Heart left ventricle (tissue), 16 donors: ENCODE measurements at regions not wholly inside any gene's neighbourhood (a gene's known extent, or its start where the extent isn't known, plus 50 kb on each side); places are given as distances from the start of the nearest gene placed in this dataset.

ENCODE experiments used
- ATAC-seq, 4 donors: fragments of 200-7000 bp; cut with Tn5 transposase; one replicate each; pipeline ENCODE4 v1.9.1; 2020 to 2022; ENCODE audit warnings: moderate library complexity in 4 of 4, mild to moderate bottlenecking in 3 of 4, moderate number of reproducible peaks in 1 of 4
- DNase-seq, 5 donors: peaks; one replicate each; pipeline ENCODE4 v3.0.0-alpha.2; 2020
- H3K27ac ChIP-seq, 12 donors: fragments of 200-600 bp; sonication (generic) in 4 of 12; one replicate each; pipeline versions ENCODE4 v1.5.0 to v1.8.0; 2016 to 2022; ENCODE audit warnings: mild to moderate bottlenecking in 2 of 12
- H3K27me3 ChIP-seq, 9 donors: fragments of 200-600 bp; sonication (generic) in 2 of 9; one replicate each; pipeline versions ENCODE4 v1.5.1 to v1.8.0; 2016 to 2022; ENCODE audit warnings: mild to moderate bottlenecking in 3 of 9
- H3K36me3 ChIP-seq, 9 donors: fragments of 200-600 bp; sonication (generic) in 2 of 9; one replicate each; pipeline versions ENCODE4 v1.5.0 to v1.8.0; 2018 to 2022; ENCODE audit warnings: mild to moderate bottlenecking in 2 of 9
- H3K4me1 ChIP-seq, 12 donors: fragments of 200-600 bp; sonication (generic) in 4 of 12; one replicate each; pipeline versions ENCODE4 v1.5.0 to v1.8.0; 2016 to 2022; ENCODE audit warnings: mild to moderate bottlenecking in 3 of 12
- H3K4me3 ChIP-seq, 12 donors: fragments of 200-600 bp; sonication (generic) in 4 of 12; one replicate each; pipeline versions ENCODE4 v1.5.0 to v1.8.0; 2017 to 2022; ENCODE audit warnings: mild to moderate bottlenecking in 9 of 12, moderate library complexity in 4 of 12
- H3K9me3 ChIP-seq, 12 donors: fragments of 200-600 bp; sonication (generic) in 4 of 12; one replicate each; pipeline versions ENCODE4 v1.5.0 to v1.8.0; 2016 to 2022; ENCODE audit warnings: mild to moderate bottlenecking in 1 of 12
- CTCF ChIP-seq, 12 donors: fragments of 200-600 bp; sonication (generic) in 4 of 12; IDR thresholded peaks; one replicate each; pipeline versions ENCODE4 v1.5.0 to v1.8.0; 2018 to 2022; ENCODE audit warnings: antibody characterized with exemption in 12 of 12, mild to moderate bottlenecking in 5 of 12
- POLR2A ChIP-seq, 2 donors: fragments of 450-650 bp; IDR thresholded peaks; one replicate each; pipeline ENCODE4 v1.6.1; 2017; ENCODE audit warnings: antibody characterized with exemption in 2 of 2, mild to moderate bottlenecking in 2 of 2, moderate library complexity in 2 of 2
- WGBS, 4 donors: extraction: QIAGEN DNeasy Blood & Tissue Kit in 2 of 4; methylation state at CpG; one replicate each; pipeline versions ENCODE4 v1.1.5 to v1.1.7; 2013 to 2018; 5-methylcytosine and 5-hydroxymethylcytosine counted together
- intact Hi-C, 10 donors: fragments of 100-400 bp; cut with DNase I; formaldehyde crosslinking; loops; one replicate each; pipeline versions ENCODE4 v1.11.1 to v1.14.2; 2022
- donor health status: ischemic (EF 13 %, LVEDD 7.1; RV severe dilation, severe dysfunction).
- donor health status: healthy with polysubstance abuse.
- donor health status: DM: no; HTN: yes; CAD: no.
- donor health status: DM: no; HTN: no; CAD: no.
- donor health status: ischemic (EF 25% LVEDD 6.9; RV normal size, moderate dysfunction).
- donor health status: ischemic (EF 25% LVEDD 5.7; RV mildly dilated, moderate dysfunction).
- donor health status: healthy.
- donor health status: DM: yes; HTN: yes; CAD: no.
- donor health status: ischemic (EF 35%, LVEDD 5.7; RV mildly dilated, moderate dysfunction).
- donor health status: nonischemic (EF 11% LVEDD 7.7; RV severe dilation, severe dysfunction).
- donor health status: DM: yes; HTN: yes; CAD: no.
- donor health status: PGD.
- donor health status: ischemic (EF 29% LVEDD 5.4; RV normal size, mild dysfunction).
- donor health status: nonischemic (EF 23%, LVEDD 6.1; RV moderate dilation, normal function).

- intact Hi-C loops: loop anchor here in 4 of 10 donors (5.0 to 10.0 kb wide), 3 partner anchors 102 to 161 kb away; a partner anchor contains a TSS
- DNase-seq (no peak), ATAC-seq (no peak)
- Histone ChIP-seq H3K36me3 (no peaks in the 10 kb centered on the region), H3K4me1 (peaks cover 0 to 29% (median 9%) of the 10 kb centered on the region in 12 donors), H3K27ac (no peak overlapping the region), H3K27me3 (no peaks in the 10 kb centered on the region), H3K4me3 (no peak overlapping the region), H3K9me3 (no peaks in the 10 kb centered on the region)
- no peak for TF ChIP-seq CTCF (IDR thresholded peaks at IDR 0.05)
- TF ChIP-seq POLR2A (IDR thresholded peaks at IDR 0.05): no peak
- WGBS, 4 donors: 86 to 92% (median 87%) methylated on average over 3 of the region's 3 CpGs
Observed at GRCh38 chr18:46276748-46277147, 172.6 kb downstream of the HAUS1 start.

GRCh38 chr18:46278481-46279465 is 174.6 kb downstream of the HAUS1 start:
- intact Hi-C loops: loop anchor here in 4 of 10 donors (5.0 to 10.0 kb wide), 3 partner anchors 104 to 159 kb away; a partner anchor contains a TSS

GRCh38 chr18:46279673-46280072 is 175.5 kb downstream of the HAUS1 start:
- no peaks in the 10 kb centered on the region for H3K36me3 ChIP-seq
- intact Hi-C loops: loop anchor here (2.0 to 10.0 kb wide), 15 partner anchors 105 to 379 kb away; partner anchors contain the start of gene LOXHD1 (in 6 of the 10)
- no peak overlapping the region for H3K27ac ChIP-seq
- no peaks in the 10 kb centered on the region for H3K27me3 ChIP-seq
- ATAC-seq (no peak), DNase-seq (no peak)
- 93 to 97% (median 95%) methylated on average over 6 of the region's 6 CpGs for WGBS, 4 donors
- TF ChIP-seq POLR2A (IDR thresholded peaks at IDR 0.05) (no peak), CTCF (IDR thresholded peaks at IDR 0.05) (no peak)
- H3K4me1 ChIP-seq: peaks cover 0 to 29% (median 9%) of the 10 kb centered on the region in 12 donors
- H3K9me3 ChIP-seq: no peaks in the 10 kb centered on the region
- H3K4me3 ChIP-seq: no peak overlapping the region

More at GRCh38 chr18:46278481-46279465, 174.6 kb downstream of the HAUS1 start:
- no peaks in the 10 kb centered on the region for H3K27me3 ChIP-seq
- WGBS, 4 donors: 23 to 26% (median 25%) methylated on average over 10 of the region's 10 CpGs
- peaks cover 0 to 29% (median 9%) of the 10 kb centered on the region in 12 donors for H3K4me1 ChIP-seq
- no peak overlapping the region for H3K27ac ChIP-seq
- no peak overlapping the region for H3K4me3 ChIP-seq
- TF ChIP-seq POLR2A (IDR thresholded peaks at IDR 0.05): no peak
- TF ChIP-seq CTCF (IDR thresholded peaks at IDR 0.05): no peak
- DNase-seq (no peak), ATAC-seq (peak in 1 of 4 donors; percentile 23)
- H3K36me3 ChIP-seq: no peaks in the 10 kb centered on the region
- no peaks in the 10 kb centered on the region for H3K9me3 ChIP-seq
